Lung (tissue), 11 donors: ENCODE measurements at regions not wholly inside any gene's neighbourhood (a gene's known extent, or its start where the extent isn't known, plus 50 kb on each side); places are given as distances from the start of the nearest gene placed in this dataset.

Source experiments
- ATAC-seq: fragments of 200-7000 bp; cut with Tn5 transposase; one replicate; pipeline ENCODE4 v1.9.1; 2020; ENCODE audit warnings: moderate number of reproducible peaks; ENCODE audit not compliant: insufficient read depth, low FRiP score
- DNase-seq, 3 donors: peaks; one replicate each; pipeline ENCODE4 v3.0.0-alpha.2; 2013 to 2017
- H3K27ac ChIP-seq, 2 donors: one replicate each; pipeline ENCODE4 v1.5.1; 2013; ENCODE audit warnings: mild to moderate bottlenecking in 2 of 2, moderate library complexity in 2 of 2, control low read depth in 1 of 2, inconsistent platforms in 1 of 2, low read depth in 1 of 2, low read length in 1 of 2
- H3K27me3 ChIP-seq, 3 donors: one replicate each; pipeline ENCODE4 v1.5.1; 2013; ENCODE audit warnings: low read length in 2 of 3; ENCODE audit not compliant: control insufficient read depth in 3 of 3, insufficient read depth in 3 of 3
- H3K36me3 ChIP-seq, 4 donors: one replicate each; pipeline ENCODE4 v1.5.1; 2013; ENCODE audit warnings: low read length in 4 of 4, mild to moderate bottlenecking in 1 of 4, moderate library complexity in 1 of 4; ENCODE audit not compliant: control insufficient read depth in 4 of 4, insufficient read depth in 4 of 4
- H3K4me1 ChIP-seq, 5 donors: one replicate each; pipeline ENCODE4 v1.5.1; 2013; ENCODE audit warnings: low read length in 5 of 5, mild to moderate bottlenecking in 2 of 5, moderate library complexity in 1 of 5; ENCODE audit not compliant: control insufficient read depth in 5 of 5, insufficient read depth in 5 of 5
- H3K4me3 ChIP-seq: one replicate; pipeline ENCODE4 v1.5.1; 2013; ENCODE audit warnings: mild to moderate bottlenecking, control low read depth, moderate library complexity
- H3K9ac ChIP-seq, 2 donors: one replicate each; pipeline ENCODE4 v1.5.1; 2013; ENCODE audit warnings: low read length in 2 of 2, control low read depth in 1 of 2; ENCODE audit not compliant: insufficient read depth in 1 of 2
- H3K9me3 ChIP-seq, 4 donors: one replicate each; pipeline ENCODE4 v1.5.1; 2013; ENCODE audit warnings: low read length in 3 of 4, mild to moderate bottlenecking in 1 of 4, moderate library complexity in 1 of 4; ENCODE audit not compliant: control insufficient read depth in 4 of 4, insufficient read depth in 3 of 4
- CTCF ChIP-seq: IDR thresholded peaks from 2 replicates; pipeline ENCODE4 v1.5.1; 2012; ENCODE audit warnings: mild to moderate bottlenecking; ENCODE audit errors: control extremely low read depth, extremely low read depth
- WGBS, 2 donors: extraction: QIAGEN DNeasy Blood & Tissue Kit; methylation state at CpG; one replicate each; pipeline ENCODE4 v1.1.7; 2013; 5-methylcytosine and 5-hydroxymethylcytosine counted together
- donor health status: control.
- donor health status: control.
- donor health status: Bipolar disorder and iron deficiency.
- donor health status: healthy.
- donor health status: DM: yes; HTN: yes; CAD: no.

GRCh38 chr11:119550053-119550752 is 127.2 kb upstream of the THY1 start:
- TF ChIP-seq CTCF, result no peak
- no peak overlapping the region for H3K27ac ChIP-seq
- H3K36me3 ChIP-seq, result no peaks in the 10 kb centered on the region
- H3K9me3 ChIP-seq, result peaks cover 0 to 9% (median 0%) of the 10 kb centered on the region in 4 donors
- H3K4me3 ChIP-seq, result no peak overlapping the region
- DNase-seq (peak in 2 of 3 donors; percentile 2 to 21), ATAC-seq (no peak)
- no peaks in the 10 kb centered on the region for H3K27me3 ChIP-seq
- H3K9ac ChIP-seq, result no peak overlapping the region
- no peaks in the 10 kb centered on the region for H3K4me1 ChIP-seq
- 44 to 67% methylated on average over 2 of the region's 2 CpGs for WGBS, 2 donors

GRCh38 chr11:119547511-119547910 is 124.5 kb upstream of the THY1 start:
- no peak for TF ChIP-seq CTCF
- H3K4me3 ChIP-seq, result no peak overlapping the region
- peaks cover 0 to 9% (median 0%) of the 10 kb centered on the region in 4 donors for H3K9me3 ChIP-seq
- no peak for ATAC-seq
- DNase-seq, result no peak
- H3K27ac ChIP-seq, result no peak overlapping the region
- H3K36me3 ChIP-seq, result no peaks in the 10 kb centered on the region
- no peaks in the 10 kb centered on the region for H3K4me1 ChIP-seq
- H3K9ac ChIP-seq, result no peak overlapping the region
- 86 to 87% methylated on average over 5 of the region's 5 CpGs for WGBS, 2 donors
- no peaks in the 10 kb centered on the region for H3K27me3 ChIP-seq

- Histone ChIP-seq H3K36me3 (no peaks in the 10 kb centered on the region), H3K4me3 (no peak overlapping the region), H3K9ac (no peak overlapping the region), H3K27ac (no peak overlapping the region), H3K9me3 (peaks cover 0 to 9% (median 0%) of the 10 kb centered on the region in 4 donors), H3K4me1 (no peaks in the 10 kb centered on the region), H3K27me3 (no peaks in the 10 kb centered on the region)
- WGBS, 2 donors, result 94% methylated on average over 13 of the region's 13 CpGs
- TF ChIP-seq CTCF, result no peak
- no peak for ATAC-seq
- DNase-seq, result no peak
Observed at GRCh38 chr11:119545978-119546915, 123.3 kb upstream of the THY1 start.
